GM18907 (cell line): ENCODE measurements at regions not wholly inside any gene's neighbourhood (a gene's known extent, or its start where the extent isn't known, plus 50 kb on each side); places are given as distances from the start of the nearest gene placed in this dataset.
"Not testable (repeated sequence)": the region's sequence is repeated elsewhere in the genome, so short reads cannot be mapped to it uniquely, and the experiment has no call there.

Experiments used
- ATAC-seq: cut with Tn5 transposase; IDR thresholded peaks from one replicate; pipeline ENCODE4 v1.9.1; 2021; ENCODE audit warnings: mild to moderate bottlenecking, moderate library complexity; ENCODE audit not compliant: unreplicated experiment

DNA sequence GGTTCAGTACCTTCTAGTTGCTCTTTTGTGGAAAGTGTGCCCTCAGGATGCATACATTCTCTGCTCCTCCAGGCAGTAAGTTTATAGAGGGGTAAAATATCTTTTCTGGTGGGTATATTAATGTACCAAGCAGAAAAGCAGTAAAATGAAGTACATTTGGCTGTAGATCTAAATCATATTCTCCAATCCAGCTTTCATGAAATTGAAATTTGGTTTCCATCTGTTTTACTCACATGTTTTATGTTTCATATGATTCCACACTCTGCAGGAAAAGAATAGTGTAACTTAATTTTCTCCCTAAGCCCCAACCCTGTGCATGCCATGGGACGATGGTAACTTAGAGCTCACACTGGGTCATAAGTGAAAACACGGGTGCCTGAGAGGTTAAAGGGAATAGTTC lies 172.3 kb downstream of the AKAIN1 start:
- ATAC-seq = no peak

DNA sequence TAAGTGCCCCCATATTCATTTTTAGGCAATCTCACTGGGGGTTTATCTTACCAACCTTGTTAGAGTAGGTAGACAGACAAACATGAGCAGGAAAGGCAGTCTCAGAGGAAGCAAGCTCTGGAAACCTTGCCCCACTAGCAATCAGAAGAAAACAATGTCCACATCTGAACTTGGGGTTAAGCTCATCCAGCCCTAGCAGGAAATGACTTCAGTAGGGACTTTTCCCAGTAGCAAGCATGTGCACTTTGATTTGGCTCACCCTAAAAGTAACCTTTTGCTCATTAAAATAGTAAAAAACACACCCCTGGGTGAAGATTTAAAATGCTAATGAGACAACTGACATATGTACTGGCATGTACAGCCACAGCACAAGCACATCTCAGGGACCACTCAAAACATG lies 175.5 kb downstream of the AKAIN1 start:
- no peak for ATAC-seq

DNA sequence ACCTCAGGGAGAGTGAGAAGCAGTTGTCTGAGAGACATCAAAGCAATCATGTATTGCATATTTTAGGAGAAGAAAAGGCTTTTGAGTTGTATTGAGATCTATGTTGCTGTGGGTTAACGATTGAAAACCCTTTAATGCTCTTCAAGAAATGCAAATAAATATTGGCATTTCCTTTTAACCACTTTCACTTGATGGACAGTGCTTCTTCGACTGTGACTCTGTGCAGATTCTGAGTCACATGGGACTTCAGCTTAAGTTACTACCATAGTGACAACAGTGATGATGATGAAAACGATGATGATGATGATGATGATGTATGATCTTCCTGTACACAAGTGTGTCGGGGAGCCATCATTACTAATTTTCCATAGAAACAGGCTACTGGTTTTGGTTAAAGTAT lies 181.8 kb downstream of the AKAIN1 start:
- no peak for ATAC-seq

DNA sequence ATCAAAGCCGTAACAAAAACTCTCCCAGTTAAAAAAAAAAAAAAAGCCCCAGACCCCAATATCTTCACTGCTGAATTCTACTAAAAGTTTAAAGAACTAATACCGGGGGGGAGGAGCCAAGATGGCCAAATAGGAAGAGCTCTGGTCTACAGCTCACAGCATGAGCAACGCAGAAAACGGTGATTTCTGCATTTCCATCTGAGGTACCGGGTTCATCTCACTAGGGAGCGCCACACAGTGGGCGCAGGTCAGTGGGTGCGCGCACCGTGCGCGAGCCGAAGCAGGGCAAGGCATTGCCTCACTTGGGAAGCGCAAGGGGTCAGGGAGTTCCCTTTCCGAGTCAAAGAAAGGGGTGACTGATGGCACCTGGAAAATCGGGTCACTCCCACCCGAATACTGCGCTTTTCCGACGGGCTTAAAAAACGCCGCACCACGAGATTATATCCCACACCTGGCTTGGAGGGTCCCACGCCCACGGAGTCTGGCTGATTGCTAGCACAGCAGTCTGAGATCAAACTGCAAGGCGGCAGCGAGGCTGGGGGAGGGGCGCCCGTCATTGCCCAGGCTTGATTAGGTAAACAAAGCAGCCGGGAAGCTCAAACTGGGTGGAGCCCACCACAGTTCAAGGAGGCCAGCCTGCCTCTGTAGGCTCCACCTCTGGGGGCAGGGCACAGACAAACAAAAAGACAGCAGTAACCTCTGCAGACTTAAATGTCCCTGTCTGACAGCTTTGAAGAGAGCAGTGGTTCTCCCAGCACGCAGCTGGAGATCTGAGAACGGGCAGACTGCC lies 192.8 kb downstream of the AKAIN1 start:
- not testable (repeated sequence) for ATAC-seq

DNA sequence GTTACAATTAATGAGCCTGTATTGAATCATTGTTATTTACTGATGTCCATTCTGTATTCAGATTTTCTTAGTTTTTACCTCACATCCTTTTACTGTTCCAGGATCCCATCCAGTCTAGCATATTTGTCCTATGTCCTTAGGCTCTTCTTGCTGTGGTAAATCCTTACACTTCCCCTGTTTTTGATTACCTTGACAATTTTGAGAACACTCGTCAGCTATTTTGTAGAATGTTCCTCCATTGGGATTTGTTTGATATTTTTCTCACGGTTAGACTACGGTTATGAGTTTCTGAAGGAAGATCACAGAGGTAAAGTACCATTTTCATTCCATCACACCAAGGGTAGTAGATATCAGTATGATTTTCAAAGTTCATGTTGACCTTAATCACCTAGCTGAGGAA lies 202.3 kb downstream of the AKAIN1 start:
- no peak for ATAC-seq

DNA sequence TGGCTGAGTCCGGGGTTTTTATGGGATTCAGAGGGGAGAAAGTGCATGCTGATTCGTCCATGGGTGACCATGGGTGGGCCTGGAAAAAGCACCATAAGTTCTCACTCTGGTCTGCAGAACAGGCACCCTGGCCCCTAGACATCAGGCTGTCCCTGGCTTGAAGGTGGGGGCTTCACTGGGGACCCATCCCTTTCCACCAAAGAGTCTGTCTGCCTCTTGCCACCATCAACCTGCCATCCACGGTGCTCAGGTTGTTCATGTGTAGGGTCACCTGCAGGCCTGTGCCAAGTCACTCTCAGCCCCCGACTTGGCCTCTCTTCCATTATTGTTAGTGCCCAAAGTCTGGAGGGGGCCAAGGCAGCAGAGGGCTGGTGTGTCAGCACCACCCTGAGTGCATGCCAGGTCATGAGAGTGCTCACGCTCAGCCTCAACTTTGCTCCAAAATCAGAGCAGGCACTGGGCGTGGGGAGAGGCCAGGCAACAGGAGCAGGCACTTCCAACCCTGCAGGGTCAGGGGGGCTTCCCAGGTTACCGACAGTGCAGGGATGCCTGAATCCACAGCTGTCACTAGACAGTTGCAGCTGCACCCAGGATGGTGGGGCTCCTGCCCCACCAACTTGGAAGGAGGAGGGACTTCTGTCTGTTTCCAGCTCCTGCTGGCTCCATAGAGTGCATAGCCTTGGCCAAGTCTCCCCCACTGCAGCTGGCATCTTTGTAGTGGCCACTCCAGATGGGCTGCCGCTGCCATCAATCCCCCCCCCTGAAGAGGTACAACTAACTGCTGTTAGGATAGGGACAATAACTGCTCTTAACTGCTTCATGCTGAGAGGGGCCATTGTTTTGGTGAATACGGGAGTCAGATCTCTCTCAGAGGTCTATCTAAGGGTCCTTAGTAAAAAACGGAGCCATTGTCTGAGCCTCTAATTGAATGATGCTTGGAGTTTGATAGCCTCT lies 209.3 kb downstream of the AKAIN1 start:
- no peak for ATAC-seq

DNA sequence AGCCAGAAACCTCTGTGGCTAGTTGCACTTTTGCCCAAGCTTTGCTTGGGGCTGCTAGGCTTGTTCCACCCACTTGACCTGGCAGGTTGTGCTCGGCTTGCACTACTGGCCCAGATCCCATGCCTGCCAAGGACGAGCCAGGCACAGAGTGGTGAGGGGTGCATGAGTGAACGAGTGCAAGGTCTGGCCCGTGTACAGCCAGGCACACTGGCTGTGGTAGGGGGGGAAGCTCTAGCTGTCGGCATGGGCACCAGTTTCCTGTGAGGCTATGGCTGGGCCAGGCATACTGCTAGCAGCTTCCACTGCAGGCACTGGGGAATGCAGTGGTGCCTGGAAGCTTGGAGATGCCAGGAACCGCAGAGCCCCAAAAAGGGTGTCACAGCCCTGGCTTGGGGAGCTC lies 210.4 kb downstream of the AKAIN1 start:
- ATAC-seq = no peak

DNA sequence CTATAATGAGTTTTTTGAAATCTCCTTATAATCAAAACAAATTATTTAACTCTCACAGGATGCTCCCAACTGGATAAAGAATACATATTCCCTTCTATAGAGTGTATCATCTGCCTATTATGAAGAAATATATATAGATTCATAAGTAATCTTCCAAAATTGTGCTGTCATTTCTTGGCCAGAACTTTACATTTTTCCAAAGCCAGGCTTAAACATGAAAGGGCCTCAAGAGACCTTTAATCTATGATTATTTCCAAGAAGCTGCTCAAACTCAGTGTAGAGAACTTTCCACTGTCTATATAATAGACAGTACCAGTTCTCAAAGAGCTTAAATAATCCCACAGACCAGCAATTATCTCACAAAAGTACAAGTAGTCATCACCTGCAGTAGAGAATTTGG lies 211.0 kb downstream of the AKAIN1 start:
- no peak for ATAC-seq

DNA sequence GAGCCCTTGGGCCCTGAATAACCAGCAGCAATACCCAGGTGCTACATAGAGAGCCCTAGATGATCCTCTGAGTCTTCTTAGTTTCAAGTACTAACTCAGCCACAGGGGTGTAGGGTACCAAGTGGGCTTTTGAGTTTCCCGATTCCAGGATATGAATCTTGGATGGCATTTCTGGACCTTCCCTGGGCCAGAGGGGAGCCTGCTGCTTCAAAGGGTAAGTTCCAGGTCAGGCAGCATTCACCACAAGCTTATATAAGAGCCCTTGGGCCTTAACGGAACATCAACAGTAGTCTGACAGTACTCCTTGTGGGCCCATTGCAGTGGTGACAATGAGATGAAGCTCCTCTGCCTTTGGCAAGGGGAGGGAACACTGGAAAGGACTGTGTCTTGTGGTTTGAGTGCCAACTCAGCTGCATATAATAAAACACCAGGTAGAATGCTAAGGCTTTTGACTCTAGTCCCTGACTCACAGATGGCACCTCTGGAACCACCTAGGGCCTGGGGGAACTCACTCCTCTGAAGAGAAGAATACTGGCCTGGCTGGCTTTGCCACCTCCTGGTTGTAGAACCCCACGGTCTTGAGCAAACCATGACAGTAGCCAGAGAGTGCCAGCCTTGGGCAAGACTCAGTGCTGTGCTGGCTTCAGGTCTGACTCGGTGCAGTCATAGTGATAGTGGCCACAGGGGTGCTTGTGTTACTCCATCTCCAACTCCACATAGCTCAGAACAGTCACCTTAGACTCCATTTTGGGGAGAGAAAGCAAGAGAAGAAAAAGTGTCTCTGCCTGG lies 235.7 kb downstream of the AKAIN1 start:
- ATAC-seq = no peak

DNA sequence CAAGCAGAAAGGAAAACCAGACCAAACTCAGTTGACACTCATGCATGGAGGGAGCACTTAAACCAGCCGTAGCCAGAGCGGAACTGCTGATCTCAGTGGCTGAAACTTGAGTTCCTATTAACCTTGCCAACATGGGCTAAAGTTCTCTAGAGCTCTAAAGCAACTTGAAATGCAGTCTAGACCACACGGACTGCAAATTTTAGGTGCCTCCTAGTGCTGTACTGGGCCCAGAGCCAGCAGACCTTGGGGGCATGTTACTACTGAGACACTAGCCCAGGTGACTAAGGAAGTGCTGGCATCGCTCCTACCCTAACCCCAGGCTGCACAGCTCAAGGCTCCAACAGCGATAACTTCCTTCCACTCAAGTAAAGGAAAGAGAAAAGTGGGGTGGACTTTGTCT lies 236.5 kb downstream of the AKAIN1 start:
- no peak for ATAC-seq

DNA sequence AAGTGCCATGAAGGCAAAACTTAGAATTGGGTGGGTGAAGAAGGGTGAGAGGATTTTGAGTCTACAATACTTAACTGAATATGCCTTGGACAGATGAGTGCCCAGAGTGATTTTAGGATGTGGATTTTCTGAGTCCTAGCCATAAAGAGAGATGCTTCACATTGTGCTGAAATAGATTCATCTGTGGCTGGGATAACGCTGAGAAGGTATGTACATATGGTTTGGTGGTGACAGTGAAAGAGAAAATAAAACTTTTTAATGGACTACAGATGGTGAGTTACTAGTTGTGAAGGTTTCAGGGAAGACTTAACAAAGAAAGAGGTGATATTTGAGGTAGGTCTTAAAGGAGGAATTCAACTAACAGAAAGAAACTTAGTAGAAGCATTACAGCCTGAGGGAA lies 265.8 kb downstream of the AKAIN1 start:
- no peak for ATAC-seq

DNA sequence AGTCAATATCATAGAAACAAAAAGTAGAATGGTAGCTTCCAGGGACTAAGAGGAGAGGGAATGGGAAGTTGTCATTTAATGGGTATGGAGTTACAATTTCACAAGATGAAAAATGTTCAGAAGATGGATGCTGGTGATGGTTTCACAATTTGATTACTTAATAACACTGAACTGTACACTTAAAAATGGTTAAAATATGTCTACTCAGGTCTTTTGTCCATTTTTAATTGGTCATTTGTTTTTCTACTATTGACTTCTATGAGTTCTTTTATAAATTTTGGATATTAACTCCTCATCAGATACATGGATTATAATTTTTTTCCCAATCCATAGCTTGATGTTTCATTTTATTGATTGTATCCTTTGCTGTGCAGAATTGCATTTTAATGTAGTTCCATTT lies 275.5 kb downstream of the AKAIN1 start:
- no peak for ATAC-seq

DNA sequence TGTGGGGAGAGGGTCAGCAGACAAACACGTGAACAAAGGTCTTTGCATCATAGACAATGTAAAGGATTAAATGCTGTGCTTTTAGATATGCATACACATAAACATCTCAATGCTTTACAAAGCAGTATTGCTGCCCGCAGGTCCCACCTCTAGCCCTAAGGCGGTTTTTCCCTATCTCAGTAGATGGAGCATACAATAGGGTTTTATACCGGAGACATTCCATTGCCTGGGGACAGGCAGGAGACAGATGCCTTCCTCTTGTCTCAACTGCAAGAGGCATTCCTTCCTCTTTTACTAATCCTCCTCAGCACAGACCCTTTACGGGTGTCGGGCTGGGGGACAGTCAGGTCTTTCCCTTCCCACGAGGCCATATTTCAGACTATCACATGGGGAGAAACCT lies 279.5 kb downstream of the AKAIN1 start:
- not testable (repeated sequence) for ATAC-seq

DNA sequence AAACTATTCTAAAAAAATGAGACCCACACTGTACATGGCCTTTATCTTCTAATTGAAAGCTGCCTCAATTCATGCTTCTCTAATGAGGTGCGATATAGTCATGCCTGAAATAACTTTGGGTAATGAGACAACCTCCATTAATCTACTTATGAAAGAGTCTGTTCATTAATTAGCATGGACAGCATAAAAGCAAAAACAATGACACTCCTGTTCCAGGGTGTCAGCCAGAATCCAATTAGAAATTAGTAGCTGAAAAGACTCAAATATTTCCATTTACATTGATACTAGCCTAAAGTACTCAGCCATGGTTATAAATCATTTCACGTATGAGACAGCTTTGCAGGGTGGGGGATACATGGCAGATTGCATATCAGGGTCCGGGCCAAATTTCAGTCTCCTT lies 288.7 kb downstream of the AKAIN1 start:
- ATAC-seq = no peak

DNA sequence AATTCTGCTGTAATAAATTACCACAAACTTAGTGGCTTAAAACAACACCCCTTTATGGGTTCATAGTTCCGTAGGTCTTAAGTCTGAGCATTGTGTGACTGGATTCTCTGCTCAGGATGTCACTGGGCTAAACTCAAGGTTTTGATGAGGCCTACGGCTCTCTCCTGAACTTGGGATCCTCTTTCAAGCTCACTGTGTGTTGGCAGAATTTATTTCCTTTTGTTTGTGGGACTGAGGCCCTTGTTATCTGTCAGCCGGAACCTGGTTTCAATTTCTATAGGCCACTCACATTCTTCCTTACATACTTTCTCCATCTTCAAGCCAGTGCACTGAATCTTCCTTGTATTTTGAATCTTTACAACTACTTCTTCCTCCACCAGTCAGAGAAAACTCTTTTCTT lies 290.2 kb downstream of the AKAIN1 start:
- no peak for ATAC-seq

DNA sequence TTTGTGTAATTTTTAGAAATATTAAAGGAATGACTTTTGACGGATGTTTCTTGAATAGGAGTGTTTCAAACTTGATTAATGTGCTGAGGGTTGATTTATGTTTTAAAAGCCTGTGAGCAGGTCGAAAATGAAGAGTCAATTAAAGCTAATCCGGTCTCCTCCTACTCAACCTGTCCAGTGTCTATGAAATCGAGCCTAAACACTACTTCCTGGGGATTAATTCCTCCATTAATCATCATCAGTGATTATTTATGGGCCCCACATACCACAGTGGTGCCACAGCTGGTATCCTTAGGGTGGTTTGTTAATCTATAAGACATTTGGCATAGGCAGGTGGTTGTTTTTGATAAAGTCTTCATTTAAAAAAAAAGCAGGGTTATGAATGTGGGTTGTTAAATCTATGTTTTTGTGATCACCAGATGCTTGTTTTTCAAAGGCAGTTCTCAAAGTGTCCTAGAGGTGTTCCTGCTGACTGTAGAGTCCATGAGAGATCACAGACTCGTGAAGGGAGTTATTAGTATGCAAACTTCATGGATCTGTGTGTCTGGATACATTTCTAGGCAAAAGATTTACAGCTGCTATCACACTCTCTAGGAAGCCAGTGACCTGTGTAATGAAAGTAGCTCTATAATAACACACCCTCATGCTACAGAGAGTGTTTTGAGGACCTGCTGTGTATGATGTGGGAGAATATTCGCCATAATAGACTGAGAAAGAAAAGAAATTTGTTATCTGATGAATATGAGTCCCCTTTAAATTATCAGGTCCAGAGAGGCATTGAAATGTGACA lies 308.6 kb downstream of the AKAIN1 start:
- ATAC-seq = no peak

DNA sequence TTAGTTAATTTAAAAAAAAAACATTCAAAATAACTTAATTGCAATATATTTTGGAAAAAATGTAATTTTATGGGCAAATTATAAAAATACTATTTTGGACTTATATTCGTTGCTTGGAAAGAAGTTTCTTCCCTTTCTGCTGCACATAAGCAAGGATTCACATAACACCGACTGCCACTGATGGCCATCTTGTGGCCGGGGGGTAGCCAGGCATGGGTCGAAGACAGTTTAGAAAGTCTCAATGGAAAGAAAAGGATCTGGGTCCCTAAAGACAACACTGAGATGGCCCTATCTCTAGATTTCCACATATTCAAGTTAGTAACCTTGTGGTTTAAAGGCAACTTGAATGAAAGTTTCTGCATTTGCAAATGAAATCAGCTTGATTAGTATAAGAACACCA lies 318.6 kb downstream of the AKAIN1 start:
- ATAC-seq = no peak

DNA sequence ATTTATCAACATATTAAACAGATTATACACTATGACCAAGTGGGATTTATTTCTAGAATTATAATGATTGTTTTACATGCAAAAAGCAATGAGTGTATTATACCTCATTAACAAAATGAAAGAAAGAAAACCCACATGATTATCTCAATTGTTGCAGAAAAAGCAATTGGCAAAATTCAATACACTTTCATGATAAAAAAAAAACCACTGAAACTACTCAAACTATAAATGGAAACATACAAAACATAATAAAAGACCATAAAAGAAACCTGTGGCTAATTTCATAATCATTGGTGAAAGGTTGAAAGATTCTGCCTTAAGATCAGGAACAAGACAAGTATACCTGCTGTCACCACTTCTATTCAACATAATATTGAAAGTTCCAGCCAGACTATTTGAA lies 325.9 kb downstream of the AKAIN1 start:
- ATAC-seq = no peak

DNA sequence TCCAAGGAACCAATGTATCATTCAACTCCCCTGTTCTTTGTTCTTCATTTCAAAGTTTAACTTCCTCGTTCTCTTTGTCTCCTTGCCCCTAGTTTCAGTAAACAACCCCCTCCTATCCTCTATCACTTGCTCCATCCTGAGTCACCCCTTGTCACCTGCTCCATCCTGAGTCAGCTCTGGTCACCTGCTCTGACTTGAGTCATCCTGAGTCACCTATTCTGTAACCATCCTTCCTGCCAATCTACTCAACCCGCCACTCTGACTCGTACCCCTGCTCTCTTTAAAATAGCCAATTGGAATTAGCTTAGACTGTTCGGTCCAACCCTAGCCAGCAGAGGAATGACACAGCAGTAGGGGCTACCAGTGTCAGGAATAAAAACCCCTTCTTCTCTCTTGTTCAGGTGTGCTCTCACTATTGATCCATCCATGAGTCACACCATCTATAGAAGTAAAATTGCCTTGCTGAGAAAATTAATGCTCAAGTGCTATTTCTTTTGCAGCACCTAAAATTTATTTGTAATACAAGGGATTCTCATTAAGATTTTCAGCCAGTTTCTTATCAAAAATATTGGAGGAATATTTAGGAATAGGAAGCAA lies 326.8 kb downstream of the AKAIN1 start:
- no peak for ATAC-seq

DNA sequence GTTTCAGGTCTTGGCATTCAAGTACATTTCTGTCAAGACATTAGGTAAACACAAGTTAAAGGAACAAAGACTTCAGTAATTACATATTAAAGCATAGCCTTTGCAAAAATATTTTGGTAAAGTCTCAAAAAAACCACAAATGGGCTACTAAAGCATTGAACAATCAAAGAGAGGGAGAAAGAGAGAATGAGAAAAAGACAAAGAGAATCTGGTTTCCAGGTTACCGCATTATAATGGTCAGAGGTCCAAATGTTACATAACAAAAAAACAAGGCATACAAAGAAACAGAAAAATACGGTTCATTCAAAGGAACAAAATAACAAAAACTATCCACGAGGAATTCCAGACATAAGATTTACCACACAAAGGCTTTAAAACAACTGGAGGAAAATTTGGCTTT lies 327.9 kb downstream of the AKAIN1 start:
- no peak for ATAC-seq
